Panc1 (cell line): ENCODE measurements at regions not wholly inside any gene's neighbourhood (a gene's known extent, or its start where the extent isn't known, plus 50 kb on each side); places are given as distances from the start of the nearest gene placed in this dataset.

ENCODE experiments used
- CTCF ChIP-seq: fragments of 450-650 bp; IDR thresholded peaks from 2 replicates; pipeline ENCODE4 v1.5.1; 2017; ENCODE audit warnings: mild to moderate bottlenecking
- POLR2AphosphoS5 ChIP-seq: IDR thresholded peaks from 2 replicates; pipeline ENCODE4 v1.6.1; 2012; ENCODE audit warnings: mild to moderate bottlenecking, low read depth, low read length, moderate library complexity
- TF ChIP-seq, protein P1 (sequence below), 2 experiments: IDR thresholded peaks; 2 replicates each; pipeline ENCODE4 v1.6.1; 2011 to 2012; ENCODE audit warnings: low read depth in 2 of 2, control low read depth in 1 of 2, low read length in 1 of 2, mild to moderate bottlenecking in 1 of 2, moderate library complexity in 1 of 2; ENCODE audit not compliant: insufficient read depth in 1 of 2

DNA sequence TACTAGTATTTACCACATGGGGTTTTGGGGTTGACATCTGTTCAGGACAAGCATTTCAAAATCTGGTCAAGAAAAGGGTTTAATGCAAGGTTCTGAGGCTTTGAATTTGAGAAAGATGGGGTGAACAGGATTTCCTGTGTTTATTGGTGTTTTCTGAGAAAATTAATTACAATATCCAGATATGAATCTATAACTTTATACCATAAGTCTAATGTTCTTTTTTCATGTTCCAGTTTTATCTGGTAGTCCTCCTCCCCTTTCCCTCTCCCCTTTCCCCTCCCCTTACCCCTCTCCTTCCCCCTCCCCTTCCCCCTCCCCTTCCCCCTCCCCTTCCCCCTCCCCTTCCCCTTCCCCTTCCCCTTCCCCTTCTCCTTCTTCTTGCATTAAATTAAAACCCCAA is 1518.2 kb upstream of the TMEFF2 start:
- TF ChIP-seq CTCF, result no peak
- TF ChIP-seq POLR2AphosphoS5, result no peak
- TF ChIP-seq, protein P1, sequence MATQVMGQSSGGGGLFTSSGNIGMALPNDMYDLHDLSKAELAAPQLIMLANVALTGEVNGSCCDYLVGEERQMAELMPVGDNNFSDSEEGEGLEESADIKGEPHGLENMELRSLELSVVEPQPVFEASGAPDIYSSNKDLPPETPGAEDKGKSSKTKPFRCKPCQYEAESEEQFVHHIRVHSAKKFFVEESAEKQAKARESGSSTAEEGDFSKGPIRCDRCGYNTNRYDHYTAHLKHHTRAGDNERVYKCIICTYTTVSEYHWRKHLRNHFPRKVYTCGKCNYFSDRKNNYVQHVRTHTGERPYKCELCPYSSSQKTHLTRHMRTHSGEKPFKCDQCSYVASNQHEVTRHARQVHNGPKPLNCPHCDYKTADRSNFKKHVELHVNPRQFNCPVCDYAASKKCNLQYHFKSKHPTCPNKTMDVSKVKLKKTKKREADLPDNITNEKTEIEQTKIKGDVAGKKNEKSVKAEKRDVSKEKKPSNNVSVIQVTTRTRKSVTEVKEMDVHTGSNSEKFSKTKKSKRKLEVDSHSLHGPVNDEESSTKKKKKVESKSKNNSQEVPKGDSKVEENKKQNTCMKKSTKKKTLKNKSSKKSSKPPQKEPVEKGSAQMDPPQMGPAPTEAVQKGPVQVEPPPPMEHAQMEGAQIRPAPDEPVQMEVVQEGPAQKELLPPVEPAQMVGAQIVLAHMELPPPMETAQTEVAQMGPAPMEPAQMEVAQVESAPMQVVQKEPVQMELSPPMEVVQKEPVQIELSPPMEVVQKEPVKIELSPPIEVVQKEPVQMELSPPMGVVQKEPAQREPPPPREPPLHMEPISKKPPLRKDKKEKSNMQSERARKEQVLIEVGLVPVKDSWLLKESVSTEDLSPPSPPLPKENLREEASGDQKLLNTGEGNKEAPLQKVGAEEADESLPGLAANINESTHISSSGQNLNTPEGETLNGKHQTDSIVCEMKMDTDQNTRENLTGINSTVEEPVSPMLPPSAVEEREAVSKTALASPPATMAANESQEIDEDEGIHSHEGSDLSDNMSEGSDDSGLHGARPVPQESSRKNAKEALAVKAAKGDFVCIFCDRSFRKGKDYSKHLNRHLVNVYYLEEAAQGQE (IDR thresholded peaks at IDR 0.05; ENCODE audit: insufficient read depth in 1 of 2, low read depth in 2 of 2, low read length in 1 of 2), result no peak
